ENCODE measurements at regions not wholly inside any gene's neighbourhood (a gene's known extent, or its start where the extent isn't known, plus 50 kb on each side); places are given as distances from the start of the nearest gene placed in this dataset.
"Not testable (repeated sequence)": the region's sequence is repeated elsewhere in the genome, so short reads cannot be mapped to it uniquely, and the experiment has no call there.

GRCh38 chr12:9543341-9543740, 64.4 kb downstream of the KLRB1 start:
- not testable (repeated sequence) for ATAC-seq (replicated peaks); H3K27ac Mint-ChIP-seq; H3K36me3 Mint-ChIP-seq; DNase-seq; H3K27me3 Mint-ChIP-seq; H3K4me1 Mint-ChIP-seq; H3K9me3 Mint-ChIP-seq; H3K4me3 Mint-ChIP-seq

- not testable (repeated sequence) for H3K36me3 Mint-ChIP-seq; H3K27ac Mint-ChIP-seq; DNase-seq; H3K4me3 Mint-ChIP-seq; H3K4me1 Mint-ChIP-seq; ATAC-seq (replicated peaks); H3K27me3 Mint-ChIP-seq; H3K9me3 Mint-ChIP-seq
These were observed 64.9 kb downstream of the KLRB1 start for GRCh38 chr12:9542827-9543226.

GRCh38 chr12:9515925-9516324, 91.8 kb downstream of the KLRB1 start:
- not testable (repeated sequence) for H3K9me3 Mint-ChIP-seq; H3K4me3 Mint-ChIP-seq; DNase-seq; H3K27ac Mint-ChIP-seq; ATAC-seq (replicated peaks); H3K27me3 Mint-ChIP-seq; H3K36me3 Mint-ChIP-seq; H3K4me1 Mint-ChIP-seq

- H3K4me1 Mint-ChIP-seq: peaks cover 0 to 17% of the 10 kb centered on the region in 2 donors
- not testable (repeated sequence) for H3K4me3 Mint-ChIP-seq; H3K27me3 Mint-ChIP-seq; H3K36me3 Mint-ChIP-seq; DNase-seq; ATAC-seq (replicated peaks); H3K27ac Mint-ChIP-seq; H3K9me3 Mint-ChIP-seq
These were observed 95.0 kb downstream of the KLRB1 start for GRCh38 chr12:9512695-9513094.

- ATAC-seq (replicated peaks); H3K27me3 Mint-ChIP-seq; DNase-seq; H3K9me3 Mint-ChIP-seq; H3K36me3 Mint-ChIP-seq; H3K27ac Mint-ChIP-seq: not testable (repeated sequence)
- peak overlapping the region in 1 of 2 donors; percentile 14 for H3K4me3 Mint-ChIP-seq
- peaks cover 0 to 17% of the 10 kb centered on the region in 2 donors for H3K4me1 Mint-ChIP-seq
These were observed 97.2 kb downstream of the KLRB1 start for GRCh38 chr12:9510392-9511011.

- ATAC-seq (replicated peaks) (no peak), DNase-seq (no peak)
- Mint-ChIP-seq H3K4me3 (no peak overlapping the region), H3K4me1 (peaks cover 0 to 17% of the 10 kb centered on the region in 2 donors), H3K36me3 (no peaks in the 10 kb centered on the region), H3K9me3 (no peaks in the 10 kb centered on the region), H3K27ac (no peak overlapping the region), H3K27me3 (no peaks in the 10 kb centered on the region)
These were observed 98.1 kb downstream of the KLRB1 start for GRCh38 chr12:9509464-9510161.

- H3K27me3 Mint-ChIP-seq: no peaks in the 10 kb centered on the region
- no peak overlapping the region for H3K4me3 Mint-ChIP-seq
- no peaks in the 10 kb centered on the region for H3K36me3 Mint-ChIP-seq
- DNase-seq (no peak), ATAC-seq (replicated peaks) (no peak)
- peaks cover 0 to 17% of the 10 kb centered on the region in 2 donors for H3K4me1 Mint-ChIP-seq
- H3K27ac Mint-ChIP-seq: no peak overlapping the region
- H3K9me3 Mint-ChIP-seq: no peaks in the 10 kb centered on the region
These were observed 101.0 kb downstream of the KLRB1 start for GRCh38 chr12:9506746-9507145.

- H3K36me3 Mint-ChIP-seq; H3K27me3 Mint-ChIP-seq; H3K4me1 Mint-ChIP-seq; H3K9me3 Mint-ChIP-seq; ATAC-seq (replicated peaks); H3K4me3 Mint-ChIP-seq; H3K27ac Mint-ChIP-seq; DNase-seq: not testable (repeated sequence)
These were observed 104.3 kb downstream of the KLRB1 start for GRCh38 chr12:9503384-9503783.

- DNase-seq; H3K36me3 Mint-ChIP-seq; H3K4me1 Mint-ChIP-seq; H3K9me3 Mint-ChIP-seq; H3K27me3 Mint-ChIP-seq; H3K27ac Mint-ChIP-seq; ATAC-seq (replicated peaks); H3K4me3 Mint-ChIP-seq: not testable (repeated sequence)
These were observed 104.9 kb downstream of the KLRB1 start for GRCh38 chr12:9502845-9503244.

- DNase-seq, H3K4me3 Mint-ChIP-seq, H3K9me3 Mint-ChIP-seq, H3K27ac Mint-ChIP-seq, H3K36me3 Mint-ChIP-seq, H3K4me1 Mint-ChIP-seq, H3K27me3 Mint-ChIP-seq: not testable (repeated sequence)
- peak in 1 of 2 donors; percentile 38 for ATAC-seq (replicated peaks)
These were observed 114.4 kb downstream of the KLRB1 start for GRCh38 chr12:9493325-9493724.

GRCh38 chr12:9481289-9481688, 126.4 kb downstream of the KLRB1 start:
- ATAC-seq (replicated peaks); H3K27me3 Mint-ChIP-seq; DNase-seq; H3K4me3 Mint-ChIP-seq; H3K9me3 Mint-ChIP-seq; H3K27ac Mint-ChIP-seq; H3K36me3 Mint-ChIP-seq; H3K4me1 Mint-ChIP-seq: not testable (repeated sequence)

- not testable (repeated sequence) for DNase-seq; H3K27ac Mint-ChIP-seq; H3K4me3 Mint-ChIP-seq; ATAC-seq (replicated peaks); H3K9me3 Mint-ChIP-seq; H3K36me3 Mint-ChIP-seq; H3K27me3 Mint-ChIP-seq
- H3K4me1 Mint-ChIP-seq: peaks cover 8 to 10% of the 10 kb centered on the region in 2 donors
These were observed 133.5 kb downstream of the KLRB1 start for GRCh38 chr12:9474197-9474596.

- H3K9me3 Mint-ChIP-seq; H3K27ac Mint-ChIP-seq; ATAC-seq (replicated peaks); H3K27me3 Mint-ChIP-seq; H3K36me3 Mint-ChIP-seq; H3K4me3 Mint-ChIP-seq; DNase-seq: not testable (repeated sequence)
- H3K4me1 Mint-ChIP-seq: peaks cover 11 to 16% of the 10 kb centered on the region in 2 donors
These were observed 134.1 kb downstream of the KLRB1 start for GRCh38 chr12:9473638-9474037.

- not testable (repeated sequence) for ATAC-seq (replicated peaks); DNase-seq; H3K9me3 Mint-ChIP-seq; H3K36me3 Mint-ChIP-seq; H3K27me3 Mint-ChIP-seq; H3K27ac Mint-ChIP-seq; H3K4me3 Mint-ChIP-seq
- H3K4me1 Mint-ChIP-seq: peaks cover 11 to 21% of the 10 kb centered on the region in 2 donors
These were observed 136.2 kb downstream of the KLRB1 start for GRCh38 chr12:9471501-9471900.

GRCh38 chr12:9470367-9470766, 137.3 kb downstream of the KLRB1 start:
- H3K9me3 Mint-ChIP-seq: not testable (repeated sequence)
- peak; percentile 88 to 91 for ATAC-seq (replicated peaks)

More at GRCh38 chr12:9470367-9470766, 137.3 kb downstream of the KLRB1 start:
- not testable (repeated sequence) for H3K36me3 Mint-ChIP-seq, H3K27ac Mint-ChIP-seq, H3K4me3 Mint-ChIP-seq, DNase-seq, H3K27me3 Mint-ChIP-seq
- peaks cover 11 to 21% of the 10 kb centered on the region in 2 donors for H3K4me1 Mint-ChIP-seq

Measured in stimulated activated naive B cell treated with anti-CD40 and anti-IgM and Interleukin-4, amounts not matched to agents 10 μg/mL and 1 μg/mL and 100 μg/mL, for 72 hours (primary cell).